SH-SY5Y (cell line): ENCODE measurements at regions not wholly inside any gene's neighbourhood (a gene's known extent, or its start where the extent isn't known, plus 50 kb on each side); places are given as distances from the start of the nearest gene placed in this dataset.

Experiments used
- GATA2 ChIP-seq: IDR thresholded peaks from 2 replicates; pipeline ENCODE4 v1.6.1; 2011; ENCODE audit warnings: mild to moderate bottlenecking, low read depth, low read length
- GATA3 ChIP-seq: IDR thresholded peaks from 2 replicates; pipeline ENCODE4 v1.6.1; 2011; ENCODE audit warnings: low read depth, mild to moderate bottlenecking, low read length, moderate library complexity

DNA sequence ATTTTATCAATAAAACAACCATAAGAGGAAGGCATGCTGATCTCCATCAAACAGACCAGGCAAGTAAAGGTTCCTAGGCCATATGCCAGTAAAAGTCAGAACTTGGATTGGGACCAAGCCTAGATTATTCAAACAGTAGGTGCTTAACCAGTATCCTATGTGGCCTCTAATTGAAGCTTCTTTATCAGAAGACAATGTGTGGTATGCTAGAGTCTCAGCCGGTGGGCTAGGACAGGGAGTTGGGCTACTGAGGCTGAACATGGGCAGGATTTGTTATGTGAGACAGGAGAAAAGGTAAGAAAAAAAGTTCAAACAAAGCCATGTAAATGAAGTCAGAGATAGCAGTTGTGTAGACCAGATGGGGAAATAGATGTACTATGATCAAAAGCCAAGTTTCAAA, 413.7 kb upstream of the GHITM start:
- no peak for TF ChIP-seq GATA3
- TF ChIP-seq GATA2: no peak

DNA sequence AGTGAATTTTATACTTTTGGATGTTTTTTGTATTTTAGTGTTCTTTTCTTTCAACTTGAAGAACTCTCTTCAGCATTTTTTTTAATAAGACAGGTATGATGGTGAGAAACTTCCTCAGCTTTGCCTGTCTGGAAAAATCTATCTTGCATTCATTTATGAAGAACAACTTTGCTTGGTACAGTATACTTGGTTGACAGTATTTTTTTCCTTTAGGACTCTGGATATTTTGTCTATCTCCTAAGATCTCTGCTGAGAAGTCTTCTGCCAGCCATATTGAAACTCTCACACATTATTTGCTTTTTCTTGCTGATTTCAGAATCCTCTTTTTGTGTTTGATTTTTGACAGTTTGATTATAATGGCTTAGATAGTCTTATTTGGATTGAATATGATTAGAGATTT, 405.0 kb upstream of the GHITM start:
- TF ChIP-seq GATA3: no peak
- TF ChIP-seq GATA2: no peak

DNA sequence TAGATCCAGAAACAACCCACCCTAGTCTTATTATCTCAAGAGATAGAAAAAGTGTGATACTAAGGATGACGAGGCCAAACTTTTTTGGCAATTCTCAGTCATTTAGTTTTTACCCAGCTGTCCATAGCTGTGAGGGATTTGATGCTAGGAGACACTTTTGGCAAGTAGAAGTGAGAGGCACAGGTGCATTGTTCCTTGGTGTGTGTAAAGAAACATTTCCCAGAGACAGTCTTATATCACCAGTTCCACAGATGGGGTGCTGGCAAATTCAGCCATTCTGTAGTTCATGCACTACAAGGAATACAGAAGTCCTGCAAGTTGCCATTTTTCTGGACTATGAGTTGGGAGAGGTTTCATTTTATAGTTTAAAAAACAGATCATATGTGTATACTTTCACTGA, 403.3 kb upstream of the GHITM start:
- TF ChIP-seq GATA3: no peak
- no peak for TF ChIP-seq GATA2

DNA sequence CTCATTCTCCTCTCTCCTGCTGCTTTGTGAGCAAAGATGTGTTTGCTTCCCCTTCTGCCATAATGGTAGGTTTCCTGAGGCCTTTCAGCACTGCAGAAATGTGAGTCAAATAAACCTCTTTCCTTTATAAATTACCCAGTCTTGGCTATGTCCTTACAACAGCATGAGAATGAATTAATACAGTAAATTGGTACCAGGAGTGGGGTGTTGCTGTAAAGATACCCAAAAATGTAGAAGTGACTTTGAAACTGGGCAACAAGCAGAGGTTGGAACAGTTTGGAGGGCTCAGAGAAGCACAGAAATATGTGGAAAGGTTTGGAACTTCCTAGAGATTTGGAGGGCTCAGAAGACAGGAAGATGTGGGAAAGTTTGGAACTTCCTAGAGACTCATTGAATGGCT, 388.7 kb upstream of the GHITM start:
- no peak for TF ChIP-seq GATA2
- no peak for TF ChIP-seq GATA3

DNA sequence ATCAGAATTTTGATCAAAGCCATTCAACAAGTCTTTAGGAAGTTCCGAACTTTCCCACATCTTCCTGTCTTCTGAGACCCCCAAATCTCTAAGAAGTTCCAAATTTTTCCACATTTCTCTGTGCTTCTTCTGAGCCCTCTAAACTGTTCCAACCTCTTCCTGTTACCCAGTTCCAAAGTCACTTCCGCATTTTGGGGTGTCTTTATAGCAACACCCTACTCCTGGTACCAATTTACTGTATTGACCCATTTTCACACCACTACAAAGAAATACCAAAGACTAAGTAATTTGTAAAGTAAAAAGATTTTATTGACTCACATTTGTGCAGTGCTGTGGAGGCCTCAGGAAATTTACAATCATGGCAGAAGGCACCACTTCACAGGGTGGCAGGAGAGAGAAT, 385.8 kb upstream of the GHITM start:
- TF ChIP-seq GATA2 (no peak), GATA3 (no peak)

DNA sequence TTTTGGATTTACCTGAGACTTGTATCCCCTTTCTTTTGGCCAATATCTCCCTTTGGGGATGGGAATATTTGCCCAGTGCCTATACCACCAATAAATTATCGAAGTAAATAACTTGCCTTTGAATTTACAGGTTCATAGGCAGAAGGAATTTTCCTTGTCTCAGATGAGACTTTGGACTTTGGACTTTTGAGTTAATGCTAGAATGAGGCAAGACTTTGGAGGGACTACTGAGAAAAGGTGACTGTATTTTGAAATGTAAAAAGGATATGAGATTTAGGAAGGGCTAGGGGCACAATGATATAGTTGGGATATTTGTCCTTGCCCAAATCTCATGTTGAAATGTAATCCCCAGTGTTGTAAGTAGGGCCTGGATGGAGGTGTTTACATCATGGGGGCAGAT, 384.5 kb upstream of the GHITM start:
- TF ChIP-seq GATA2: no peak
- no peak for TF ChIP-seq GATA3

DNA sequence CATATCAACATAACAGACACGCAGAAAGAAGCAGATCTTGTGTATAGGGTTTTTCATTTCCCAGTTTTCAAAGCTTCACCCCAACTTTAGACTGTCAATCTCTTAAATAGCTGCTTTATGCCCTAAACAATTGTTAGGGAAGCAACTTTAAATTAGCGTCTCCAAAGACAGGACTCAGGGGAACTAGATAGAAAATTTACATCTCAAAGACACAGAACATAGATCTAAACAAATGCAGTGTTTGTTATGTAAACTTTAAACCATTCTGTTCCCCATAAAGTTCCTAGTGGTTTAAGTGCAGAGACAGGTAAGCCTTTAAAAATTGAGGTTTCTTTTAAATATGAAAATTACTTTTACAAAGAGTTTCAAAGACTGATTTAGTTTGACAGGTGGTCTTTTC, 379.2 kb upstream of the GHITM start:
- TF ChIP-seq GATA3 (no peak), GATA2 (no peak)

DNA sequence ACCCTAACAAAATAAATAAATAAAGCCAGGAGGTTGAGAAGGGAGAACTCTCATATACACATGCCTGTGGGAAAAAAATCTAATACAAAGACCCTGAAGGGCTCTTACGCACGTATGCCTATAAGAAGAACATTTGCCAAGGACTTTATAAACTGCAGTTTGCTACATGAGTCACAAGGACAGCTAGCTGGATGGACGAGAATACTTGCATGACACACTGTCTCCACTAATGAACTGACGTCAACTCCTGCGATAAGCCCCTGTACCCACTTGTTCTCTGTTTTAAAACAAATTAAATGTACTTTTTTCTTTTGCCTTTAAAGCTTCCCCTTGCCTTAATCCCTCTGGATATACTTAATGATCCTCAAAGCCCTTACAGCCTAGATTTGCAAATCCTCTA, 374.6 kb upstream of the GHITM start:
- TF ChIP-seq GATA3 (no peak), GATA2 (no peak)

DNA sequence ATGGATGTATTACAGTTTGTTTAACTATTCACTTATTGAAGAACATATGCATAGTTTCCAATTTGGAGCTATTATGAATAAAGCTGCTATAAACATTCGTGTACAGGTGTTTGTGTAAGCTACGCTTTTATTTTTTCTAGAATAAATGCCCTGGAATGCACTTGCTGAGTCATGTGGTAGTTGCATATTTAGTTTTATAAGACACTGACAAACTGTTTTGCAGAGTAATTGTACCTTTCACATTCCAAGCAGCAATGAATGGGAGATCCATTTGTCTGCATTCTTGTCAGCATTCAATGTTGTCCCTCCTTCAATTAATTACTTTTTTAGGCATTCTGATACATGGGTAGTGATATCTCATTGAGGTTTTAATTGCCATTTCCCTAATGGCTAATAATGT, 373.6 kb upstream of the GHITM start:
- TF ChIP-seq GATA3 (no peak), GATA2 (no peak)

DNA sequence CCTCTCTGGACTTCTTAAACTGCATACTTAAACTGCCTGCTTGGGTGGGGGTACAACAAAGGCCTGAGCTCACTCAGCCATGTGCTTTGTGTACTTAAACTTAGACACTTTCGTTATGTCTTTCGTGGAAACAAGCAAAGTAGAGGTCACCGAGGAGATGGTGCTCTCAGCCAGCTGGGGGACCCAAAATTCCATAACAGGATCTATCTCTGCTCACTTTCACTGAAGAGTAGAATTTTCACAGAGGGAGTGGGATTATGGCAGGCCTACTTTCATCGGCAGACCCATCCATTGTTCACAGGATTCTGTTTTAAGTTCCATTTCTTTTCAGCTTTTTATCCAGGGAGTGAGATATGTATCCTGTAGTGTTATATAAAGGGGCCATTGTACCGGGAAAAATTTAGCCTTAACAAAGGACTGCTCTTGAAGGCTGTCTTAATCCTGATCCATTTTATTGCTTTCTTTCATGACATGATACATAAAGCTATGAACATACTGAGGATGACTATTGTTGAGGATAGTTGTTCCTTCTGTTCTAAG, 370.0 kb upstream of the GHITM start:
- TF ChIP-seq GATA3: no peak
- TF ChIP-seq GATA2: no peak

DNA sequence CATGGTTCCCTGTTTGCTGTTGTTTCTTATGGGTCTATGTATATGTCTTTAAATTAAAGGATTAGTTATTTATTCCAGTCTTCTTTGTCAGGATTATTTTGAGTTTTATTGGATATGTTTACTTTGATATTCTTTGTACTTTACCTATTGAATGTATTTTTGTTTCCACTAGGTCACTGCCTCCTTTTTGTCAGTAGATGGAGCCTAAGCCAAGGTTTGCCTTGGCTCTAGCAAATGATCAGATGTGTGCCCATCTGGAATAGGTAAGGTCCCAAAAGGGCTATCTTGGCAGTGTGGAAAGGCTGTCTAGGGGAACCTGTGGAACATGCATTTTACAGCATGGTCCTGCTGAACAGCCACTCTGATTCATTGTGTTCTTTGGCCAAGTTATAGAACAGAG, 337.3 kb upstream of the GHITM start:
- TF ChIP-seq GATA3: no peak
- no peak for TF ChIP-seq GATA2

DNA sequence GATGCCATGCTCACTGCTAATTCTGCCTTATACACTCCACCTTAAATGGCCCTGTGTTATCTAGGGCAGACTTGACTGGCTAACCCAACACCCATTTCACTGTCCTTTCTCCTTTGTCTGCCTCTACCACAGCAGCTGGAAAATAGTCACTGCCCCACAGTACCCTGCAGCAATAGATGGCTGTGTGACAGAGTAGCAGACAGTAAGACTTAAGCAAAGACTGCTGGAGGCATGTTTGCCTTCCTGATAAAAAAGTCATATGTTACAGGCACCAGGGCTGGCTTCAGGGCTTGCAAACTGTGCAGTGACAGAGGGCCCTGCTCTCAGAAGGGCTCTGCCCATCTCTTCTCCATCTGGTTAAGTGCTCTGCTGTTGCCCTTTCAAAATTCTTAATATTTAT, 332.6 kb upstream of the GHITM start:
- TF ChIP-seq GATA3 (no peak), GATA2 (peak; percentile 48; the same call in 1 of the 2 replicates)

DNA sequence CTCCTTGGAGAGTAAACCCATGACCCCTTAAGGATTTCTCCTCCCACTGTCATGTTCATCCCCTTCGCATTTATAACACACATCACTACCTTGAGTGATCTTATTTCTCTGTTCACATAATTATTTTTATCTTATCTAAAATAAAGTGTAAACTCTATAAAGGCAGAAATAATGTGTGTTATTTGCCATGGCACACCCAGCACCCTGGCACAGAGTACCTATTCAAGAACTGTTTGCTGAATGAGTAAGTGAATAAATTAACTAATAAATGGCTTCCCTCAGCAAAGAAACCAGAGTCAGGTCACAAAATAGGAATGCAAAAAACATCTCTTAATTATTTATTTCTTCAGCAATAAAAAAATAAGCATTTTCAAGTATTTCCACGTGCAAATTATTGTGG, 330.3 kb upstream of the GHITM start:
- TF ChIP-seq GATA3 (no peak), GATA2 (no peak)

DNA sequence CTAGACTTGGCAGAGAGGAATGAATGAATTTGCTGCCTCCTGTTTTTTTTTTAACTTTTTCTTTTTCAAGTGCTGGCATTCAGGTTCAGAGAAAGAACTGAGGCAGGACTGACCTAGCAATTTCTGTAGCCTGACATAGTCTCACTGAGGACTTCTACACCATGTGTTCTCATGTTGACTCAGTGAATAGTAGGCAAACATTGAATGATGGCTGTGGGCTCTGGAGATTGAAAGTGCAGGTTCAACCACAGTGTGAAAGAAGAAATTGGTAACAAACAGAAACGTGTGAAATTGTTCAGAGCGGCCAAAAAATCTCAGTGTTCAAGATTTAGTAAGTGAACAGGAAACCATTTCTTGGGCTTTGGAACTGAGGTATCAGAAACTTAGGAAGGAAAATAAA, 322.4 kb upstream of the GHITM start:
- TF ChIP-seq GATA2: no peak
- no peak for TF ChIP-seq GATA3

DNA sequence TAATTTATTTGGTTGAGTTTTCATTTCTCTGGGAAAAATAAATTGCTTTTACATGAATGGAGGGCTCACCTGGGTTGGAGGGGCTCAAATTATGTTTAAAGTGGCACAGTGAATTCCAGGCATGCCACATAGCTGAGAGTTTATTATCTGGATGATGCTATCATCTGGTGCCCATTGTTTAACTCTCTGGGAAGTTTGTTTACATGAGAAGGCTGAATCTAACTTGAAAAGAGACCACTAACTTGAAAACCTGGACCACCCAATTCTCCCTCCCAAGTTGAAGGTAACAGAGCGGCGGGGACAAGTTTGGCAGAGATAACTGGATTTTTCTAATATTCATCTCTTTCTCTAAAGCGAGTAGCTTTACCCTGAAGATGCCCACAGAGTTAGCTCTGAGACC, 321.5 kb upstream of the GHITM start:
- TF ChIP-seq GATA2 (no peak), GATA3 (no peak)

DNA sequence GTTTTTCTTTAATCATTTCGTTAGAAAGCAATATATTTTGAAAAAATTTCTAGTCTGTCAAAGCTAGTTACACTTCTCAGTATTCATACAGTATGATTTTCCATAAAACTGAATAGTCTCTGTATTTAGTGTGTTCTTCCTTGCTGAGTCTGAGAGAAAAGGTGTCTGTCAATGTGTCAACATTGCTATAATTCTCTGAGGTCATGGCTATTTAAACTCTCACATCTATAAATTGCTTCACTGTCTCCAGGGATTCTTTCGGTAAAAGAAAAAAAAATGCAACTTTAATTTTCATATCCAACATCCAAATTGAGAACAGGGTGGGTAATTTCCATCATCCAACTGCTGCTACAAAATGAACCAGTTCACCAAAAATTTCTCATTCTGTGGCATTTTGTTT, 319.7 kb upstream of the GHITM start:
- TF ChIP-seq GATA2 (no peak), GATA3 (no peak)
